ENCODE measurements at regions not wholly inside any gene's neighbourhood (a gene's known extent, or its start where the extent isn't known, plus 50 kb on each side); places are given as distances from the start of the nearest gene placed in this dataset.
A peak's percentile ranks its signal among the peaks of the same experiment; 100 is the strongest.

DNA sequence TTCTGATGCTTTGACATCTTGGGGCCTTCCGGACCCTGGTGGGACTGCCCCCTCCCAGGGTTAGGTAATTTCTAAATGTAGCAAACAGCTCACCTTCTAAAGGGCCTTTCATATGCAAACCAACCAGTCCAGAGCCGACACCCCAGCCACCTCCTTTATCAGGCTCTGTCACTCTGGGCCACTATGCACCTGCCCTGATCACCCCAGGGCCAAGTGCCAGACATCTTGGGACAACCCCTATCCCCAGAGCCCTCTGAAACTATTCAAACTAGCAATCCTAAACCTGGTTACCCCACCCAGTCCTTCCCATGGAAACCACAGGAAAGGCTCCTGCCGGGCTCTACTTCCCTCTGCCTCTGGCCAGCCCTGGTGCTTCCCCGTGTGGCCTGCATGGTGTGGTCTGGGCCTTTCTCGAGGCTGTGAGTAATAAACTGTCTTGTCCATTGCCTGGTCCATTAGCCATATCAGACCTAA lies 91.2 kb upstream of the TNRC6C start:
- no peaks in the 10 kb centered on the region for H3K36me3 ChIP-seq (ENCODE audit: control insufficient read depth in 2 of 4, insufficient read depth in 4 of 4, low read length in 3 of 4)
- 0 out of 2 replicates have a peak overlapping the region, but pooled peaks have one; percentile 70 for H2BK12ac ChIP-seq (ENCODE audit: low read depth, low read length)
- no peak overlapping the region; the same call in 1 of the 2 replicates for H2BK15ac ChIP-seq (ENCODE audit: low read length)
- no peak for FAIRE-seq
- no peak overlapping the region for H3K14ac ChIP-seq (ENCODE audit: insufficient read length)
- no peak overlapping the region for H4K5ac ChIP-seq (ENCODE audit: insufficient read length, low read depth, low read length)
- no peaks in the 10 kb centered on the region for H3K9me3 ChIP-seq (ENCODE audit: insufficient read depth in 2 of 2, low read depth in 1 of 2, low read length in 1 of 2)
- peaks cover 0 to 7% (median 0%) of the 10 kb centered on the region in 4 experiments; a peak in 4 of 7 replicates for H3K4me1 ChIP-seq (replicated peaks in 1 of 4; ENCODE audit: control insufficient read depth in 3 of 4, insufficient read depth in 4 of 4, low read length in 3 of 4)
- H4K91ac ChIP-seq (replicated peaks; ENCODE audit: insufficient read length, low read length) = no peak overlapping the region
- no peaks in the 10 kb centered on the region for H4K20me1 ChIP-seq (replicated peaks in 1 of 2; ENCODE audit: control insufficient read depth in 1 of 2, insufficient read depth in 2 of 2, low read length in 2 of 2)
- H3K4me3 ChIP-seq (ENCODE audit: extremely low read depth in 1 of 4, insufficient read depth in 2 of 4, low read depth in 3 of 4, low read length in 4 of 4) = no peak overlapping the region
- no peak overlapping the region for H3K56ac ChIP-seq (replicated peaks; ENCODE audit: insufficient read length, low read depth, low read length)
- H2BK120ac ChIP-seq (replicated peaks; ENCODE audit: low read depth, low read length) = no peak overlapping the region
- ChIA-PET CTCF (ENCODE audit: partially characterized antibody) (interaction anchor here (1.1 to 1.9 kb wide), 4 partner anchors 25 to 260 kb away, joined by 3 to 5 read pairs (median 4); partner anchors contain the start of gene TNRC6C), POLR2A (ENCODE audit: partially characterized antibody) (interaction anchor here (1.1 to 1.6 kb wide), 2 partner anchors 40 to 91 kb away, joined by 3 to 4 read pairs; partner anchors contain the start of gene TNRC6C)
- H3K79me2 ChIP-seq (ENCODE audit: control insufficient read depth in 1 of 2, insufficient read depth in 2 of 2, low read length in 2 of 2) = no peaks in the 10 kb centered on the region
- no peak overlapping the region for H2AFZ ChIP-seq (ENCODE audit: low read length)
- H3K18ac ChIP-seq (ENCODE audit: extremely low read depth, low read length) = no peak overlapping the region
- H3K23ac ChIP-seq (ENCODE audit: insufficient read length) = no peak overlapping the region
- H4K8ac ChIP-seq (ENCODE audit: extremely low read depth, insufficient read depth, low read length) = no peak overlapping the region
- 79% methylated on average over 5 of the region's 5 CpGs; no CpG with 5 or more reads in 1 of the 2 experiments for WGBS, 2 experiments (ENCODE audit: extremely low coverage in 1 of 2, insufficient coverage in 1 of 2, insufficient read length in 1 of 2, insufficient replicate concordance in 2 of 2, low coverage in 1 of 2, low lambda C conversion rate in 2 of 2, missing lambda C conversion rate in 1 of 2)
- H2AK5ac ChIP-seq (ENCODE audit: low read depth, low read length) = no peak overlapping the region
- no peaks in the 10 kb centered on the region for H3K79me1 ChIP-seq (ENCODE audit: low read depth, low read length)
- peak overlapping the region; percentile 63; the same call in 1 of the 2 replicates for H2BK20ac ChIP-seq (ENCODE audit: low read length)
- H3K23me2 ChIP-seq (ENCODE audit: low read depth, low read length) = no peaks in the 10 kb centered on the region; the same call in 1 of the 2 replicates
- DNase-seq (ENCODE audit: low read depth in 1 of 2, low spot score in 2 of 2) = no peak
- no peak overlapping the region for H3K4me2 ChIP-seq (ENCODE audit: insufficient read depth in 1 of 2, low read depth in 2 of 2, low read length in 2 of 2)
- no peak overlapping the region for H3K4ac ChIP-seq (replicated peaks; ENCODE audit: insufficient read length, low read depth, low read length)
- H3K27ac ChIP-seq (ENCODE audit: low read depth, low read length) = no peak overlapping the region
- H2BK5ac ChIP-seq (ENCODE audit: low read depth, low read length) = no peak overlapping the region
- 0 out of 7 replicates have a peak, but pooled peaks cover 0 to 2% (median 0%) of the 10 kb centered on the region in 4 experiments for H3K27me3 ChIP-seq (replicated peaks in 1 of 4; ENCODE audit: control insufficient read depth in 3 of 4, extremely low read depth in 1 of 4, insufficient read depth in 3 of 4, low read length in 3 of 4)
- H3K9ac ChIP-seq (replicated peaks in 1 of 4; ENCODE audit: extremely low read depth in 1 of 4, low read depth in 3 of 4, low read length in 3 of 4) = no peak overlapping the region
- TF ChIP-seq KDM4A (IDR thresholded peaks at IDR 0.05; ENCODE audit: low read depth, low read length, severe bottlenecking) (no peak), MAFK (IDR thresholded peaks at IDR 0.05; ENCODE audit: low read depth, low read length) (no peak), CBX5 (IDR thresholded peaks at IDR 0.05; ENCODE audit: low read depth, low read length) (no peak), SIN3A (conservative IDR thresholded peaks at IDR 0.05 in 1 of 2, IDR thresholded peaks at IDR 0.05 in 1 of 2; ENCODE audit: low read depth in 1 of 2, low read length in 2 of 2) (no peak), CTCF (IDR thresholded peaks at IDR 0.05; ENCODE audit: control extremely low read depth in 1 of 3, insufficient read depth in 1 of 3, low read depth in 1 of 3, low read length in 3 of 3) (no peak), USF2 (IDR thresholded peaks at IDR 0.05; ENCODE audit: low read length) (no peak), RBBP5 (IDR thresholded peaks at IDR 0.05; ENCODE audit: borderline replicate concordance, low read depth, low read length) (no peak)
- TF ChIP-seq, protein P1, sequence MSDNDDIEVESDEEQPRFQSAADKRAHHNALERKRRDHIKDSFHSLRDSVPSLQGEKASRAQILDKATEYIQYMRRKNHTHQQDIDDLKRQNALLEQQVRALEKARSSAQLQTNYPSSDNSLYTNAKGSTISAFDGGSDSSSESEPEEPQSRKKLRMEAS (IDR thresholded peaks at IDR 0.05) = no peak
